ENCODE measurements at regions not wholly inside any gene's neighbourhood (a gene's known extent, or its start where the extent isn't known, plus 50 kb on each side); places are given as distances from the start of the nearest gene placed in this dataset.

DNA sequence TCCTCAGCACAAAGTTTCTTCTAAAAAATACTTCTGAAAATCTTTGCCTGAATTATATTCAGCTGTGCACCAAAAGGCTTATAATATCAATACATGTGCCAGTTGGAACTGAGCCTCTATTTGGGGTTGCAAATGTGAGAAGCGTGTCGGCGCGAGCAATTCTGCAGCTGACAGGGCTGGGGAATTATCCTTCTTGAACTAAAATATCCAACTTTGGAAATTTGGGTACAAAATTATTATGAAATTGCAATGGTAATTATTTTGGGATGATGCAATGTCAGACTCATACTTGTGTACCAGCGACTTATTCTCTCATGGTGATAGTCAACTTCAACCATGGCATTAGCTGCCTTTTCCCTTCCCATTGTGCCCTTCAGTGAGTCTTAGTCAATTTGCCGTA lies 507.0 kb upstream of the KLF6 start:
- Histone ChIP-seq H3K9me3 (ENCODE audit: control insufficient read depth, insufficient read depth, low read depth, low read length) (no peaks in the 10 kb centered on the region), H3K4me3 (ENCODE audit: low read depth in 2 of 2, low read length in 2 of 2) (no peak overlapping the region), H3K36me3 (ENCODE audit: control insufficient read depth, insufficient read depth, low read length) (no peaks in the 10 kb centered on the region), H3K27ac (ENCODE audit: low read length) (peak overlapping the region; percentile 54; the same call in 1 of the 2 replicates), H3K27me3 (ENCODE audit: control insufficient read depth, insufficient read depth, low read length) (no peaks in the 10 kb centered on the region), H3K4me1 (ENCODE audit: control insufficient read depth, insufficient read depth, low read length) (no peaks in the 10 kb centered on the region)
- intact Hi-C loops (cut with micrococcal nuclease; ENCODE audit: unreplicated experiment) (no loop called here), in situ Hi-C loops (cut with HindIII; ENCODE audit: low pct_unique_long_range_greater_than_20kb, low sequenced_read_pairs) (no loop called here)
- DNase-seq (ENCODE audit: low read depth, low spot score): no peak
- CTCF ChIA-PET: no interaction called here
- no peak for TF ChIP-seq SIN3A (IDR thresholded peaks at IDR 0.05; ENCODE audit: borderline replicate concordance, insufficient read depth, low read depth, low read length)
- no peak for TF ChIP-seq REST (IDR thresholded peaks at IDR 0.05; ENCODE audit: insufficient read depth in 1 of 2, low read depth in 2 of 2, low read length in 1 of 2)
- TF ChIP-seq, protein P1, sequence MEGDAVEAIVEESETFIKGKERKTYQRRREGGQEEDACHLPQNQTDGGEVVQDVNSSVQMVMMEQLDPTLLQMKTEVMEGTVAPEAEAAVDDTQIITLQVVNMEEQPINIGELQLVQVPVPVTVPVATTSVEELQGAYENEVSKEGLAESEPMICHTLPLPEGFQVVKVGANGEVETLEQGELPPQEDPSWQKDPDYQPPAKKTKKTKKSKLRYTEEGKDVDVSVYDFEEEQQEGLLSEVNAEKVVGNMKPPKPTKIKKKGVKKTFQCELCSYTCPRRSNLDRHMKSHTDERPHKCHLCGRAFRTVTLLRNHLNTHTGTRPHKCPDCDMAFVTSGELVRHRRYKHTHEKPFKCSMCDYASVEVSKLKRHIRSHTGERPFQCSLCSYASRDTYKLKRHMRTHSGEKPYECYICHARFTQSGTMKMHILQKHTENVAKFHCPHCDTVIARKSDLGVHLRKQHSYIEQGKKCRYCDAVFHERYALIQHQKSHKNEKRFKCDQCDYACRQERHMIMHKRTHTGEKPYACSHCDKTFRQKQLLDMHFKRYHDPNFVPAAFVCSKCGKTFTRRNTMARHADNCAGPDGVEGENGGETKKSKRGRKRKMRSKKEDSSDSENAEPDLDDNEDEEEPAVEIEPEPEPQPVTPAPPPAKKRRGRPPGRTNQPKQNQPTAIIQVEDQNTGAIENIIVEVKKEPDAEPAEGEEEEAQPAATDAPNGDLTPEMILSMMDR (IDR thresholded peaks at IDR 0.05): no peak
- TF ChIP-seq POLR2AphosphoS5 (IDR thresholded peaks at IDR 0.05; ENCODE audit: low read depth, low read length): no peak
- TF ChIP-seq TCF7L2 (IDR thresholded peaks at IDR 0.05; ENCODE audit: low read depth, low read length): no peak
- POLR2A ChIA-PET: no interaction called here
- ATAC-seq: no peak
- no TSS peak for BruUV-seq (replicated peaks)

GRCh38 chr10:4285121-4285520 lies 500.1 kb upstream of the KLF6 start:
- H3K27me3 ChIP-seq (ENCODE audit: control insufficient read depth, insufficient read depth, low read length): no peaks in the 10 kb centered on the region
- no peak overlapping the region for H3K4me3 ChIP-seq (ENCODE audit: low read depth in 2 of 2, low read length in 2 of 2)
- H3K27ac ChIP-seq (ENCODE audit: low read length): peak overlapping the region; percentile 54; the same call in 1 of the 2 replicates
- peaks cover 3% of the 10 kb centered on the region; the same call in 1 of the 2 replicates for H3K9me3 ChIP-seq (ENCODE audit: control insufficient read depth, insufficient read depth, low read depth, low read length)
- ATAC-seq (no peak), DNase-seq (ENCODE audit: low read depth, low spot score) (no peak)
- peaks cover 9% of the 10 kb centered on the region for H3K4me1 ChIP-seq (ENCODE audit: control insufficient read depth, insufficient read depth, low read length)
- H3K36me3 ChIP-seq (ENCODE audit: control insufficient read depth, insufficient read depth, low read length): no peaks in the 10 kb centered on the region
- ChIA-PET POLR2A (no interaction called here), CTCF (interaction anchor here (0.6 kb wide), 1 partner anchor 375 kb away, joined by 3 read pairs; no protein-coding TSS in a partner anchor)
- in situ Hi-C loops (cut with HindIII; ENCODE audit: low pct_unique_long_range_greater_than_20kb, low sequenced_read_pairs): no loop called here
- BruUV-seq (replicated peaks): no TSS peak
- TF ChIP-seq REST (IDR thresholded peaks at IDR 0.05; ENCODE audit: insufficient read depth in 1 of 2, low read depth in 2 of 2, low read length in 1 of 2): no peak
- TF ChIP-seq, protein P1 (IDR thresholded peaks at IDR 0.05): no peak
- no peak for TF ChIP-seq SIN3A (IDR thresholded peaks at IDR 0.05; ENCODE audit: borderline replicate concordance, insufficient read depth, low read depth, low read length)
- no peak for TF ChIP-seq TCF7L2 (IDR thresholded peaks at IDR 0.05; ENCODE audit: low read depth, low read length)
- TF ChIP-seq POLR2AphosphoS5 (IDR thresholded peaks at IDR 0.05; ENCODE audit: low read depth, low read length): no peak
- intact Hi-C loops (cut with micrococcal nuclease; ENCODE audit: unreplicated experiment): no loop called here

All from Panc1 (cell line).